NT2/D1 (cell line): ENCODE measurements at regions not wholly inside any gene's neighbourhood (a gene's known extent, or its start where the extent isn't known, plus 50 kb on each side); places are given as distances from the start of the nearest gene placed in this dataset.

Experiments
- DNase-seq: peaks from one replicate; pipeline ENCODE4 v3.0.0-alpha.2; 2011; ENCODE audit warnings: low read depth, low spot score
- H3K27me3 ChIP-seq: 2 replicates; pipeline ENCODE4 v1.6.0; 2011; ENCODE audit warnings: mild to moderate bottlenecking; ENCODE audit not compliant: insufficient read length, insufficient read depth
- H3K36me3 ChIP-seq: 2 replicates; pipeline ENCODE4 v1.6.1; 2011; ENCODE audit warnings: mild to moderate bottlenecking, low read length, mixed read lengths; ENCODE audit not compliant: insufficient read depth, insufficient read length
- H3K4me1 ChIP-seq: 2 replicates; pipeline ENCODE4 v1.5.1; 2011; ENCODE audit not compliant: insufficient read depth, insufficient read length
- H3K4me3 ChIP-seq: 2 replicates; pipeline ENCODE4 v1.5.1; 2011; ENCODE audit warnings: low read depth; ENCODE audit not compliant: insufficient read length
- H3K9ac ChIP-seq: 2 replicates; pipeline ENCODE4 v1.6.0; 2011; ENCODE audit warnings: low read depth; ENCODE audit not compliant: insufficient read length
- H3K9me3 ChIP-seq: 2 replicates; pipeline ENCODE4 v1.5.1; 2011; ENCODE audit warnings: mild to moderate bottlenecking, low read length; ENCODE audit not compliant: insufficient read depth
- SUZ12 ChIP-seq: IDR thresholded peaks from 2 replicates; pipeline ENCODE4 v1.6.1; 2011; ENCODE audit not compliant: insufficient read length, insufficient read depth; ENCODE audit errors: extremely low read depth
- YY1 ChIP-seq: IDR thresholded peaks from 2 replicates; pipeline ENCODE4 v1.6.1; 2011; ENCODE audit not compliant: insufficient read length, insufficient read depth
- ZNF274 ChIP-seq: IDR thresholded peaks from 2 replicates; pipeline ENCODE4 v1.6.1; 2011; ENCODE audit warnings: mild to moderate bottlenecking, low read depth, low read length

DNA sequence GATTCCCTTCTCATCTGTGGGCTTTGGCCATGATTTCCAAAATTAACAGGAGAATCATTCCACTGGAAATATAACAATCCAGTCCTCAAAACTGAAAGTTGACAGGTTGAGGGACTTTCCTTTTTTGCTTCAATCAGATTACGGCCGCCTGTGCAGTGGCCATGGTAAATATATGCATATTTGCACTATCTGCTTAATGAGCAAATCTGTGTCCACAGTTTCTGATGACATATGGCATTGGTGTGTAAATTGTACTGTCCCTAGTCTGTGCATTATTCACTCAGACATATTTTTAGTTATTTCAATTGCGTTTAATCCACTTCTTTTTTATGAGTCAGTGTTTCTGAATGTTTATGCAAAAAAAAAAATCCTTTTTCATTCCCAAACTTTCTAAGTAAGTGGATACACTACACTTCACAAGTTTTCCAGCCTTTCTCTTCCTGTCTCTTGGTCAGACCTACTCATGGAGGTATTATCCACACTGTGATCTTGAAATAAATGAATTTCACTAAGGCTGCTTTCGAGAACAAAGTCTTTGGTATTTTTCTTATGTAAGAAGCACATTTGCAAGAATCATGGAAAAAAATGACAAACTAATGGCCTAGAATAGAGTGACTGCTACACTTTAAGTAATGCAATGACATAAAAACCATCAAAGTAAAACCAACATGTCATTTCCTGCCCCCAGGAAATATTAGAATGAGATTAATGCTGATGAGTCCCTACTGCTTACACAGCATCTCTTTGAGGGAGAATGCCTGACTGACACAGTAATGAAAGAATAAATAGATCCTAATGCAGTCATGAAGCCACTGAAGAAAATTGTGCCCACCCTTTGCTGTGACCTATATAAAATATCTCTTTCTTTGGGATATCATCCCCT lies 76.4 kb upstream of the MTNR1B start:
- Histone ChIP-seq H3K9ac (no peak overlapping the region), H3K4me1 (no peaks in the 10 kb centered on the region), H3K9me3 (no peaks in the 10 kb centered on the region), H3K36me3 (no peaks in the 10 kb centered on the region), H3K4me3 (no peak overlapping the region), H3K27me3 (no peaks in the 10 kb centered on the region)
- DNase-seq, result no peak
- TF ChIP-seq ZNF274 (no peak), SUZ12 (no peak), YY1 (no peak)

GRCh38 chr11:92894197-92894596 lies 75.3 kb upstream of the MTNR1B start:
- Histone ChIP-seq H3K4me3 (no peak overlapping the region), H3K9ac (no peak overlapping the region), H3K36me3 (no peaks in the 10 kb centered on the region), H3K9me3 (no peaks in the 10 kb centered on the region), H3K4me1 (no peaks in the 10 kb centered on the region), H3K27me3 (no peaks in the 10 kb centered on the region)
- no peak for TF ChIP-seq YY1
- TF ChIP-seq SUZ12, result no peak
- TF ChIP-seq ZNF274, result no peak
- DNase-seq, result no peak

DNA sequence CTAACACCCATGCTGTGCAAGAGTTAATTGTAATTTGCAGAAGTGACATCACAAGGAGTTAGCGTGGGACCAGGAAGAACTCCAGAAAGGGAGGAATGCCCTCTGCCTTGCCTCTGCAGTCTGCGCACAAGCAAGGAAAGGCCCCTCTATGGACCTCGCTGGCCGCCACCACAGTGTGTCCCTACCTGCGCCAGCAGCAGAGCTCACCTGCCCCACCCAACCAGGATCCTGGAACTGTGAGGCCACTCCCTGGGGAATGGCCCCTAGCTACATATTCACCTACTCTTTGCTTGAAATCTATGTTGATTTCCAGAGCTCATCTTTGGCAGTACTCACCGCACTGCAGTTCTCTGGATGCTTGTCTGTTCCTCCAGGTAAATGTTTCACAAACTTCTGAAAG lies 72.0 kb upstream of the MTNR1B start:
- H3K4me1 ChIP-seq, result no peaks in the 10 kb centered on the region
- no peak overlapping the region for H3K4me3 ChIP-seq
- H3K27me3 ChIP-seq, result no peaks in the 10 kb centered on the region
- no peaks in the 10 kb centered on the region for H3K9me3 ChIP-seq
- DNase-seq, result no peak
- no peak overlapping the region for H3K9ac ChIP-seq
- no peaks in the 10 kb centered on the region for H3K36me3 ChIP-seq
- TF ChIP-seq YY1 (no peak), ZNF274 (no peak)

DNA sequence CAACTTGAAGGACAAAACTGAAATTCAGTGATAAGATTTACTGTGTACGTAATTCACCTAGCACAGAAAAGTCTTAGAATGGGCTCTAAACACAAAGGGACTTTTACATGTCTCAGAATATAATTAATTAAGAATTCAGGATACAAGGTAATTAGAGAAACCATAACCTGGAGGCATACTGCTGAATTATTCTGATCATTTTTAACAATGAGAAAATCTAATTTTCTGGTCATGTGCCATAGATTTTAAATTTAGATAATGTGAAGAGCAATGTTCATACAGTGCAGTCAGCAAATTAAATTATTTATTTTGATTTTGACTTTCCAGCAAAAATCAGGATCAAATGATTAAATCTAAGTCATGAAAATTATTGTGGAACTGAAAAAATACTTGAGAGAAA lies 67.0 kb upstream of the MTNR1B start:
- no peak for DNase-seq
- Histone ChIP-seq H3K27me3 (no peaks in the 10 kb centered on the region), H3K9me3 (no peaks in the 10 kb centered on the region; the same call in 1 of the 2 replicates), H3K36me3 (no peaks in the 10 kb centered on the region), H3K4me1 (no peaks in the 10 kb centered on the region), H3K4me3 (no peak overlapping the region), H3K9ac (no peak overlapping the region)
- TF ChIP-seq SUZ12 (no peak), YY1 (no peak), ZNF274 (no peak)

GRCh38 chr11:92907671-92908070 lies 61.8 kb upstream of the MTNR1B start:
- Histone ChIP-seq H3K36me3 (no peaks in the 10 kb centered on the region), H3K27me3 (no peaks in the 10 kb centered on the region), H3K9ac (no peak overlapping the region), H3K4me1 (no peaks in the 10 kb centered on the region), H3K4me3 (no peak overlapping the region), H3K9me3 (no peaks in the 10 kb centered on the region; the same call in 1 of the 2 replicates)
- DNase-seq, result no peak
- no peak for TF ChIP-seq ZNF274
- TF ChIP-seq SUZ12, result no peak
- no peak for TF ChIP-seq YY1

GRCh38 chr11:92909214-92909613 lies 60.2 kb upstream of the MTNR1B start:
- H3K4me3 ChIP-seq, result no peak overlapping the region
- DNase-seq, result no peak
- TF ChIP-seq ZNF274, result no peak
- no peak for TF ChIP-seq SUZ12
- no peak for TF ChIP-seq YY1

DNA sequence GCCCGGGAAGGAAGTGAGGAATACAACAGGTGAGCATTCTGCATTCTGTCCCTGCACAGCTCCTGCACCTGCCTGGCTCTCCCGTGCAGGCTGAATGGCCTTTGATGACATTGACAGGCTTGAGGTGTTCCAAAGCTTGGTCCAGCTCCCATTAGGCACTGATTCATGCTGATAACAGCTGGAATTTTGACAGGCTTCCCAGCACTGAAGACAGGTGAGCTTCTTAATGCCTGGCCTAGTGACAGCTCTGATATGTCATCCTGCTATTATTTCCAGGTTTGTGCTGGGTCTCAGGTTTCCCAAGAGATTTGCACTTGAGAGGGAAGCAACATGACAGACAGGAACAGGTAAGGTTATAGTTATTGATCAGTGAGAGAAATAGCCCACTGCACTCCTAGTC lies 58.0 kb upstream of the MTNR1B start:
- H3K27me3 ChIP-seq, result no peaks in the 10 kb centered on the region
- no peaks in the 10 kb centered on the region for H3K36me3 ChIP-seq
- H3K4me1 ChIP-seq, result no peaks in the 10 kb centered on the region
- no peak for DNase-seq
- no peak overlapping the region for H3K4me3 ChIP-seq
- no peak overlapping the region for H3K9ac ChIP-seq
- TF ChIP-seq SUZ12 (no peak), ZNF274 (no peak), YY1 (no peak)
- H3K9me3 ChIP-seq, result peaks cover 5% of the 10 kb centered on the region; the same call in 1 of the 2 replicates

More at GRCh38 chr11:92909214-92909613, 60.2 kb upstream of the MTNR1B start:
- no peaks in the 10 kb centered on the region for H3K36me3 ChIP-seq
- no peak overlapping the region for H3K9ac ChIP-seq
- no peaks in the 10 kb centered on the region for H3K4me1 ChIP-seq
- H3K9me3 ChIP-seq, result no peaks in the 10 kb centered on the region; the same call in 1 of the 2 replicates
- H3K27me3 ChIP-seq, result no peaks in the 10 kb centered on the region
